HFFc6 (cell line): ENCODE measurements at regions not wholly inside any gene's neighbourhood (a gene's known extent, or its start where the extent isn't known, plus 50 kb on each side); places are given as distances from the start of the nearest gene placed in this dataset.

ENCODE experiments used
- DNase-seq: peaks from one replicate; pipeline ENCODE4 v3.0.0-alpha.2; 2018
- H3K27ac Mint-ChIP-seq: 2 replicates; pipeline ENCODE4 v1.8.0; 2020; ENCODE audit warnings: mild to moderate bottlenecking, mixed read lengths
- H3K27me3 Mint-ChIP-seq: 2 replicates; pipeline ENCODE4 v1.8.0; 2021; ENCODE audit warnings: mild to moderate bottlenecking, moderate library complexity, mixed read lengths; ENCODE audit not compliant: insufficient read depth
- H3K36me3 Mint-ChIP-seq: 2 replicates; pipeline ENCODE4 v1.8.0; 2021; ENCODE audit warnings: low read depth, mixed read lengths
- H3K4me1 Mint-ChIP-seq: 2 replicates; pipeline ENCODE4 v1.8.0; 2020; ENCODE audit warnings: low read depth, mixed read lengths
- H3K4me3 Mint-ChIP-seq: 2 replicates; pipeline ENCODE4 v1.8.0; 2020; ENCODE audit warnings: mild to moderate bottlenecking, moderate library complexity, mixed read lengths
- H3K9me3 Mint-ChIP-seq: 2 replicates; pipeline ENCODE4 v1.8.0; 2020; ENCODE audit warnings: mild to moderate bottlenecking, mixed read lengths
- CTCF ChIP-seq: fragments of 200-600 bp; sonication (generic); IDR thresholded peaks from 2 replicates; pipeline ENCODE4 v1.5.0; 2021; ENCODE audit warnings: antibody characterized with exemption, mild to moderate bottlenecking

- TF ChIP-seq CTCF, result peak; percentile 11; the same call in 1 of the 2 replicates
- H3K27ac Mint-ChIP-seq, result peak overlapping the region; percentile 7; the same call in 1 of the 2 replicates
- H3K4me1 Mint-ChIP-seq, result peaks cover 55% of the 10 kb centered on the region
- no peak overlapping the region for H3K4me3 Mint-ChIP-seq
- peaks cover 6% of the 10 kb centered on the region; the same call in 1 of the 2 replicates for H3K36me3 Mint-ChIP-seq
- H3K9me3 Mint-ChIP-seq, result no peaks in the 10 kb centered on the region
- no peaks in the 10 kb centered on the region; the same call in 1 of the 2 replicates for H3K27me3 Mint-ChIP-seq
- no peak for DNase-seq
Observed at GRCh38 chr3:55272031-55272645, 215.0 kb downstream of the WNT5A start.

GRCh38 chr3:55271549-55271948 is 215.6 kb downstream of the WNT5A start:
- H3K27me3 Mint-ChIP-seq, result no peaks in the 10 kb centered on the region; the same call in 1 of the 2 replicates
- H3K4me1 Mint-ChIP-seq, result peaks cover 61% of the 10 kb centered on the region
- H3K36me3 Mint-ChIP-seq, result peaks cover 6% of the 10 kb centered on the region; the same call in 1 of the 2 replicates
- H3K9me3 Mint-ChIP-seq, result no peaks in the 10 kb centered on the region
- no peak overlapping the region for H3K4me3 Mint-ChIP-seq
- DNase-seq, result no peak
- no peak for TF ChIP-seq CTCF
- no peak overlapping the region; the same call in 1 of the 2 replicates for H3K27ac Mint-ChIP-seq

GRCh38 chr3:55270976-55271375 is 216.1 kb downstream of the WNT5A start:
- Mint-ChIP-seq H3K27me3 (no peaks in the 10 kb centered on the region; the same call in 1 of the 2 replicates), H3K4me1 (peaks cover 63% of the 10 kb centered on the region), H3K9me3 (no peaks in the 10 kb centered on the region), H3K4me3 (no peak overlapping the region), H3K27ac (no peak overlapping the region), H3K36me3 (peaks cover 6% of the 10 kb centered on the region; the same call in 1 of the 2 replicates)
- DNase-seq, result no peak
- TF ChIP-seq CTCF, result no peak

GRCh38 chr3:55269636-55270035 is 217.5 kb downstream of the WNT5A start:
- H3K36me3 Mint-ChIP-seq, result peaks cover 6% of the 10 kb centered on the region; the same call in 1 of the 2 replicates
- no peaks in the 10 kb centered on the region; the same call in 1 of the 2 replicates for H3K27me3 Mint-ChIP-seq
- TF ChIP-seq CTCF, result no peak
- H3K9me3 Mint-ChIP-seq, result no peaks in the 10 kb centered on the region
- no peak for DNase-seq
- peaks cover 77% of the 10 kb centered on the region for H3K4me1 Mint-ChIP-seq
- H3K27ac Mint-ChIP-seq, result peak overlapping the region; percentile 27; the same call in 1 of the 2 replicates
- no peak overlapping the region for H3K4me3 Mint-ChIP-seq

GRCh38 chr3:55269096-55269495 is 218.0 kb downstream of the WNT5A start:
- Mint-ChIP-seq H3K36me3 (peaks cover 6% of the 10 kb centered on the region; the same call in 1 of the 2 replicates), H3K9me3 (no peaks in the 10 kb centered on the region), H3K27ac (peak overlapping the region; percentile 12), H3K27me3 (no peaks in the 10 kb centered on the region; the same call in 1 of the 2 replicates), H3K4me3 (no peak overlapping the region), H3K4me1 (peaks cover 82% of the 10 kb centered on the region)
- no peak for TF ChIP-seq CTCF
- DNase-seq, result no peak
